Hematopoietic multipotent progenitor cell (in vitro differentiated cells): ENCODE measurements at regions not wholly inside any gene's neighbourhood (a gene's known extent, or its start where the extent isn't known, plus 50 kb on each side); places are given as distances from the start of the nearest gene placed in this dataset.
"Not testable (repeated sequence)": the region's sequence is repeated elsewhere in the genome, so short reads cannot be mapped to it uniquely, and the experiment has no call there.

Experiments used
- DNase-seq, 3 donors: peaks; one replicate each; pipeline ENCODE4 v3.0.0-alpha.2; 2011 to 2015; ENCODE audit warnings: low read depth in 2 of 3, low spot score in 2 of 3

DNA sequence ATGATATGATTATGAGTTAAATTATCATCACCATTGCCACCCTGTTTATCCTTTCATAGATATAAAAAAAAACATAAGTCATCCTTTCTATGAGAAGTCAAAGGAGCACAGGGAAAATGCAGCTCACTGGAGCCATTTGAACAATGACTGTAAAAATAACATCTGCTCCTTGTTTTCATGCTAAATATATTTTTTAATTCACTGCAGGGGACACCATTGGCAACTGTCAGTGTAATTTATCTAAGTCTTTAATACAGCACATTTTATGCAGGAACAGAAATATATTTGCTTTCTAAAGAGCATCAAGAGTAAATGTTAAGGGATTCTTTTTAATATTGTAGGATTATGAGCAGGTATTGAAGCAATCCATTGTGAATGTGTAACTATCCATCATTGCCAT is 371.3 kb downstream of the ZBBX start:
- DNase-seq: no peak

GRCh38 chr3:167001374-167001773 is 378.7 kb downstream of the ZBBX start:
- no peak for DNase-seq

DNA sequence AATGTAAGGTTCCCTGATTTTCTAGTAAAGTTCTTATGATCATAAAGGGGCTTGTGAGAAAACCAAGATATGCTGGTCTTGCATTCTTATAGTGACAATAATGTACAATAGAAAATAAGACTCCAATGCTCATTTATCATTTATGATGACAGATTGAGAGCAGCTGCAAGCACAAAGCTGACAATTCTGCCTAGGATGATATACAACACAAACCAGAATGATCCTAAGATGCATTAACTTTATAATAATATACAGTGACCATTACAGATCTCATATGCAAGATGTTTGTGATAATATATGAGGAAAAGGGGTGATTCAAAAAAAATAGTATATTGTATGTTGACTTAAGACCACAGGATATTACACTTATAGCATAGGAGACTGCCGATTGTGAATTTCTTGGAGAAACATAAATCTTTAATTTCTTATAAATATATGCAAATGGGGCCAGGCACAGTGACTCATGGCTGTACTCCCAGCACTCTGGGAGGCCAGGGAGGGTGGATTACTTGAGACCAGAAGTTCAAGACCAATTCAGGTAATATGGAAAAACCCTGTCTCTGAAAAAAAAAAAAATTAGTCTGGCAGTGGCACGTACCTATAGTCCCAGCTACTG is 387.0 kb downstream of the ZBBX start:
- no peak for DNase-seq

DNA sequence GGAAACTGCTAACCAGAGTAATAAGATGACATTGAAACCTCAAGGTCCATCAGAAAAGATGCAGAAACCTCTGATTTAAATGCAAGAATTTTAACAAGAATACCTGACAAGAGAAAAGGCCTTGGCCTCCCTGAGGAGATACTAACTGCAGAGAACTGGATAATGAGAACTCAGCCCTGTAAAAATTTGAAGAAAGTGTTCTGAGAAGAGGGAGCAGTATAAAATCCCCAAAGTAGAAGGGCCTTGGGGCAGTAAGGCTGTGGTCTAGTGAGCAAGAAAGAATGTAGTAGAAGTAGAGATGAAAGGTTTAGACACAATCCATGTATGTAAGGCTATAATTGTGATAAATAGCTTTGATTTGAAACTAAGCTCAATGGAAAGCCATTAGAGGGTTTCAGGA is 394.1 kb downstream of the ZBBX start:
- DNase-seq: no peak

DNA sequence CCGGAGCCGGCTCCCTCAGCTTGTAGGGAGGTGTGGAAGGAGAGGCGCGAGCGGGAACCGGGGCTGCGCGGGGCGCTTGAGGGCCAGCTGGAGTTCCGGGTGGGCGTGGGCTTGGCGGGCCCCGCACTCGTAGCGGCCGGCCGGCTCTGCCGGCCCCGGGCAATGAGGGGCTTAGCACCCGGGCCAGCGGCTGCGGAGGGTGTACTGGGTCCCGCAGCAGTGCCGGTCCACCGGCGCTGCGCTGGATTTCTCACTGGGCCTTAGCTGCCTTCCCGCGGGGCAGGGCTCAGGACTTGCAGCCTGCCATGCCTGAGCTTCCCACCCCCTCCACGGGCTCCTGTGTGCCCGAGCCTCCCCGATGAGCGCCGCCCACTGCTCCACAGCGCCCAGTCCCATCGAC is 404.3 kb downstream of the ZBBX start:
- DNase-seq: not testable (repeated sequence)

- DNase-seq: not testable (repeated sequence)
Observed at GRCh38 chr3:166967714-166968113, 412.4 kb downstream of the ZBBX start.

GRCh38 chr3:166962911-166963310 is 417.2 kb downstream of the ZBBX start:
- DNase-seq: no peak

GRCh38 chr3:166957121-166957520 is 423.0 kb downstream of the ZBBX start:
- DNase-seq: no peak

- DNase-seq: no peak
Observed at GRCh38 chr3:166955201-166955939, 424.7 kb downstream of the ZBBX start.

GRCh38 chr3:166934879-166935278 is 445.2 kb downstream of the ZBBX start:
- DNase-seq: no peak

- no peak for DNase-seq
Observed at GRCh38 chr3:166917437-166917836, 462.7 kb downstream of the ZBBX start.

- no peak for DNase-seq
Observed at GRCh38 chr3:166902374-166902773, 477.7 kb downstream of the ZBBX start.

DNA sequence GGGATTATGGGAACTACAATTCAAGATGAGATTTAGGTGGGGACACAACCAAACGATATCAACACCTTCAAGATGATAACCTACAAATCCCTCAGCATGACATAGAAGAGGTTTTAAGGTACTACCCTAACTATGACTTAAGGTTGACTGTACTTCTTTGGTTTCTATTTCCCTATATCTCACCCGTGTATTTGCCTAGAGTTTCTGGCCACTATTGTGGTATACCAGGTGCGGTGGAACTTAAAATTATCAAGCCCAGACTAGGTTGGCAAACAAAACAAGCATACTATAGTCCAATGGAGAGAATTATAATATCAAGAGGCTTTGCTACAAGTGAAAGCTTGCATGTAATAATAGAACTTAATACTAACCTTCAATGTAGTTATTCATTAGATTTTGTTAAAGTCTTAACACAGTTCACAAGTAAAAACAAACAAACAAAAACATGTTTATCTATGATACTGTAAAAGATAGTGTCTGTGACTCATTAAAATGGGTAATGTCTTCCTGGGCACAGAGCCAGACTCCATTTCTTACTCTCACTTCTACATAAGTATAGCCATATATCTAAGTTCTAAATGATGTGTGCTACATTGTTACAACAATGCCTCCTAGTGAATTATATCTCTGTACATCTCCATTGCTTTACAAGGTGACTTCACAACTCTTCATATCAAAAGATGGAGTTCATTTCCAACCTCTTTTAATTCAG is 479.1 kb downstream of the ZBBX start:
- DNase-seq: no peak

- DNase-seq: no peak
Observed at GRCh38 chr3:166897811-166898210, 482.3 kb downstream of the ZBBX start.

DNA sequence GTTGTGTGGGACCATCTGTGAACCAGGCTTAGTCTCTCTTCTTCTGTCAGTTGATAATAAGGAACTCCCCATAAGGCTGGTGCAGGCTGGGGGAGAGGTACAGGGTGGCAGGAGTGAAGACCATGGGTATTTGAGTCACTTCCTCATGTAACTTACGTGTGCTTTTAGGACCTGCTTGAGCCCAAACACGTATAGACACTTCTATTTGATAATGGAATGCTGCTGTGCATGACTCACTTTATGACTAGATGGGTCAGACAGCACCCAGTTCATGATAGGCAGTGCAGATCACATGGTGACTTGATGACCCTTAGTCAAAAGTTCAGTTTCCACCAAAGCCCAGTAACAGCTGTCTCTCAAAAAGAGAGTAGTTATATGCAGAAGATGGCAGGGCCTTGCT is 490.9 kb downstream of the ZBBX start:
- no peak for DNase-seq

DNA sequence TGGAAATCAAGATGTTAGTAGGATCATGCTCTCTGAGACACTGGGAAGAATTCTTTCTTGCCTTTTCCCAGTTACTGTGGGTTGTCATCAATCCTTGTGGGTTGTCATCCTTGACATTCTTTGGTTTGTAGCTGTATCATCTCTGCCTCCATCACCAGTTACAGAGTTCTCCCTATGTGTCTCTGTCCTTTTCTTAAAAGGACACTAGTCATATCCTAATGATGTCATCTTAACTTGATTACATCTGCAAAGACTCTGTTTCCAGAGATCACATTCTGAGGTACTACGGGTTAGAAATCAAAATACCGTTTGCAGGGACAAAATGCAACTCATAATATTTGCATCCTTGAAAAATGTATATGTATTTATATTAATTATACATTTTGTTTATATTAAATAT is 500.4 kb downstream of the ZBBX start:
- no peak for DNase-seq

DNA sequence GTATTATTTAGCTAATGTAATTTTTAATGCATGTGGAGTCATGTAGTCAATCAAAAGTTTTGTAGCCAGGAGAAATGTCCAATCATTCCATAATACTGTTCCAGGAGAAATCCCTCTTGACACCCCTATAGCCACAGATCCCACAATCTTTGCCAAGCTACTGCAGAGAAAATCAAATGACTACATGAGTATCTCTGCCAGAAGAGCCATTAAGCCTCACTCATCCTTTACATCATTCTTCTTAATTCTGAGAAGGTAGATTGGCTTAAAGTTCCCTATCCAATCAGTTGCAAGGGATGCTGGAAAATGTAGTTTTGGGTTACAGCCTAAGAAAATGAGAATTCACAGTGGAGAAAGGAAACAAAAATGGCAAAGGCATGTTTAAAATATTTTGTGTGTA is 502.1 kb downstream of the ZBBX start:
- DNase-seq: no peak

- DNase-seq: no peak
Observed at GRCh38 chr3:166864473-166865467, 515.3 kb downstream of the ZBBX start.

DNA sequence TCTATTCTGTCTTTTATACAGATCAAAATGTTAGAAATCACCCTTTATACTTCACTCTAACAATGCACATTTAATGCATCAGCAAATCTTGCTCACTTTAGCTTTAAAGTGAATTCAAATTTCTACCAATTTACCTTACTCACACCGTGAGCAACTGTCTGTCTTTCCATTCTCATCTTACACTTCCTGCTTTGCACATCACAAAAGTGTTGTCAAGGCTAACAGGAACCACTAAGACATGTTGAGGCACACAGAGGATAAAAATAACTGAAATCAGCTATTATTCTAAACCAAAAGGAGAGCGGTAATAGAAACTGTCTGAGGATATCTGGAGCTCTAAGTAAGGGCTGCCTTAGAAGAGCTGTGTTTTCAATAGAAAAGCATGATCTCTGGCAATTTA is 519.9 kb downstream of the ZBBX start:
- no peak for DNase-seq

- DNase-seq: no peak
Observed at GRCh38 chr3:166844329-166844728, 535.8 kb downstream of the ZBBX start.

DNA sequence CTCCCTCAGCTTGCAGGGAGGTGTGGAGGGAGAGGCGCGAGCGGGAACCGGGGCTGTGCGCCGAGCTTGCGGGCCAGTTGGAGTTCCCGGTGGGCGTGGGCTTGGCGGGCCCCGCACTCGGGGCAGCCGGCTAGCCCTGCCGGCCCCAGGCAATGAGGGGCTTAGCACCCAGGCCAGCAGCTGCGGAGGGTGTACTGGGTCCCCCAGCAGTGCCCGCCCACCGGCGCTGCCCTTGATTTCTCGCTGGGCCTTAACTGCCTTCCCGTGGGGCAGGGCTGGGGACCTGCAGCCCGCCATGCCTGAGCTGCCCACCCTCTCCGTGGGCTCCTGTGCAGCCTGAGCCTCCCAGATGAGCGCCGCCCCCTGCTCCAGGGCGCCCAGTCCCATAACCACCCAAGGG is 537.3 kb downstream of the ZBBX start:
- not testable (repeated sequence) for DNase-seq
